ENCODE measurements at regions not wholly inside any gene's neighbourhood (a gene's known extent, or its start where the extent isn't known, plus 50 kb on each side); places are given as distances from the start of the nearest gene placed in this dataset.

DNA sequence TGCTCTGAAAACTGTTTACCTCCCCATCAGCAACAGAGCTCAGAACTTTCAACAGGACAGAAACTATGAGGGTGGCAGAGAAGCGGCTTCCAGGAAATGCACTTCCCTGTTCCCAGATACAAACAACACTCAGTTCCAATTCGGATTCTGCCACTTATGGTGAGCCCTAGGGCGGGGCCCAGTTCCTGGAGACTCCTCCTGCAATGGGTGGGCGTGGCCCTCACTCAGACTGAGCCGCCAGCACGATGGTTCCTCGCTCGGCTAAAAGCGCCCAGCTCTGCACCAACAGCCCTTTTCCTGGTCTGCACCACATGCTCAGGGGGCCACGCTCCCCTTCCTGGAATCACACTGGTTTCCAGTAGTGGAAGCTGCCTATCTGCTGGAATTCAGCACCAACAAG is 314.1 kb downstream of the CTTN start:
- no peak for DNase-seq

GRCh38 chr11:70713086-70713835 is 314.9 kb downstream of the CTTN start:
- DNase-seq: no peak

DNA sequence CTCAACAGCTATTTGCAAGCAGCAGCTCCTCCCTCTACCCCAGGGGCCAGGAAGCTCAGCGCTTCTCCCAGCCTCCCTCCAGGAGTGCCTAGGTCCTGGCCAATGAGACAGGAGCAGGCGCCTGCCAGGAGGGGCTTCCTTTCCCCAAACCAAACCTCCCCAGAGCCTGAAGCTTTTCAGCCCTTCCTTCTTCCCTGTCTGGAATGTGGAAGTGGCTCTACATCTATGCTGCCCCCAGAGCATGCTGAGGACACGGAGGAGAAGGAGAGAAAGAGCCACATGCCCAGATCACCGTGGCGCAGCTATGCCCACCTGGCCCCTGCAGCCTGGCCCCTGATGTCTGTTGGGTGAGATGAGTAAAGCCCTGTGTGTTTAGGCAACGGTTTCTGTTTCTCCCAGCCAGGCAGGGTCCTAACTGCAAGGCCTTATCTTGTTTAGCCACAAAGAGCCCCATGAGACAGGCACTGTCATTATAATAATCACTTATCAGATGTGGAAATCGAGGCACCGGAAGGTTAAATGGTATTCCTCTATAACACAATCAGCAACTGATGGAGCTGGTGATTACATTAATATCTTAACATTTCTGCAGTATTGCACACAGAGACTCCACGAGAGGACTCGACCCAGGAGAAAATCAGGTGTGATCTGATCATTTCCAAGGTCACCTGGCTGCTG is 315.8 kb downstream of the CTTN start:
- no peak for DNase-seq

GRCh38 chr11:70715166-70715951 is 317.0 kb downstream of the CTTN start:
- DNase-seq: no peak

GRCh38 chr11:70716216-70716615 is 317.9 kb downstream of the CTTN start:
- no peak for DNase-seq

GRCh38 chr11:70716986-70717775 is 318.9 kb downstream of the CTTN start:
- no peak for DNase-seq

- DNase-seq: no peak
Measured at GRCh38 chr11:70717936-70718595, 319.7 kb downstream of the CTTN start.

- no peak for DNase-seq
Measured at GRCh38 chr11:70719516-70719915, 321.2 kb downstream of the CTTN start.

- DNase-seq: no peak
Measured at GRCh38 chr11:70720281-70720680, 322.0 kb downstream of the CTTN start.

DNA sequence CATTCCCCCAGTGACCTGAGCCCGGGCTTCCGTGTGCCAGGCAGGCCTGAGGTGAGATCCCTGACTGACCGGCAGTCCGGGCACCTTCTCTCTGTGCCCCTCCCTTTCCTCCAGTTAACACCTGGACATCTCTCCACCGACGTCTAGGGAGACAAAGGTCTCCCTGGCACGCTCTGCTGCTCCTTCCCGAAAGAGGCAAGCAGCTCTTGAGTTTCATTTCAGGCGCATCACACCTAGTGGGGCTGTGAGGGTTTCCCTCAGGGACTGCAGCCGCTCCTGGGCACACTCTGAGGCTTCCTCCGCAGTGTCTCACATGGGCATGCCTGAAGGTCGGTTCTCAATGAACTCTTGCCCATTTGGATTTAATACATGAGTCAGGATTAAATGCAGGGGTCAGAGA is 322.7 kb downstream of the CTTN start:
- DNase-seq: no peak

GRCh38 chr11:70725278-70725677 is 326.9 kb downstream of the CTTN start:
- no peak for DNase-seq

- no peak for DNase-seq
Measured at GRCh38 chr11:70725739-70726138, 327.4 kb downstream of the CTTN start.

DNA sequence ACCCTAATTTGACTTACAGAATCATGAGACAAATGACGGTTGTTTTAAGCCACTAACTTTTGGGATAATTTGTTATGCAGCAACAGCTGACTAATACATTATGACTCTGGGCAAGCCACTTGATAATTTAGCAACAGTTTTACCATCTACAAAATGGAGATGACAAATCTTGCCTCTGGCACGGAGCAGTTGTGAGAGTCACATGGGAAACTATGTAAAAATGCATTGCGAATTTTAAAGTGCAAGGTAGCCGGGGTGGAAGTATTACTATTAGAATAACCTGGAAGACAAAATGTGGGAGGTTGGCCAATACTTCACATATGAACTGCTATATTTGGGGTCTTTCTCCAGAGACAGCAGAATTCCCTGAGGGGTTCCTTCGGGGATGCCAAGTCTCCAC is 328.7 kb downstream of the CTTN start:
- no peak for DNase-seq

DNA sequence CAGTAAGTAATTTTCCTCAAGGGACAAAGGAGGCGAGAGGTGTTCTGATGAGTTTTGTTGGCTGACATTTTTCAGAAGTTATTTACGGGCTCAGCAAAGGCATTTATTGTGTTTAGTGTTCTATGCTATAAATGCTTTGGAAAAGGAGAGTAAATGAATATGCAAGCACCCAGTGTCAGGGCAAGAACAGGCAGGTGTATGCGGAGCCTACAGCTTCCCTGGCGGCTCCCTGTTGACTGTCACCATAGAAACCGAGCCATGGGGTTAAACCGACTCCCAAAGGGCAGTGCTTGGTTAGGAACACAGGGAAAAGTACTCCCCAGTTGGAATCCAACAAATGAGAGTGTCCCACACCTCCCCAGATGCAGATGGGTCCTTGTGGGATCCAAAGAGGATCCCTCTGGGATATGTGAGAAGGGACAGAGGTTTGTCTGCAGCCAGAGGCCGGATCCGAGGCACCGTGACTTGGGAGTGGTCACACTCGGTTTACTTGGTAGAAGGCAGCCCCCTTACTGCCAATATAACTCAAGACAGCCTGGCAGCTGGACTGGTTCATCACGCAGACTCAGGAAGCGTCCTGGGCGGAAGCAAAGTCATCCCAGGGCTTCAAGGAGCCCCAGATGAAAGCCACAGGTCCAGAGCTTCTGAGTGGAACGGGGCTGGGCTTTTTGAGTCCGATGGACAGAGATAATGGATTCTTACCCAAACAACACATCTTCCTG is 329.7 kb downstream of the CTTN start:
- DNase-seq: no peak

GRCh38 chr11:70729949-70730348 is 331.6 kb downstream of the CTTN start:
- DNase-seq: no peak

- no peak for DNase-seq
Measured at GRCh38 chr11:70730411-70730810, 332.1 kb downstream of the CTTN start.

DNA sequence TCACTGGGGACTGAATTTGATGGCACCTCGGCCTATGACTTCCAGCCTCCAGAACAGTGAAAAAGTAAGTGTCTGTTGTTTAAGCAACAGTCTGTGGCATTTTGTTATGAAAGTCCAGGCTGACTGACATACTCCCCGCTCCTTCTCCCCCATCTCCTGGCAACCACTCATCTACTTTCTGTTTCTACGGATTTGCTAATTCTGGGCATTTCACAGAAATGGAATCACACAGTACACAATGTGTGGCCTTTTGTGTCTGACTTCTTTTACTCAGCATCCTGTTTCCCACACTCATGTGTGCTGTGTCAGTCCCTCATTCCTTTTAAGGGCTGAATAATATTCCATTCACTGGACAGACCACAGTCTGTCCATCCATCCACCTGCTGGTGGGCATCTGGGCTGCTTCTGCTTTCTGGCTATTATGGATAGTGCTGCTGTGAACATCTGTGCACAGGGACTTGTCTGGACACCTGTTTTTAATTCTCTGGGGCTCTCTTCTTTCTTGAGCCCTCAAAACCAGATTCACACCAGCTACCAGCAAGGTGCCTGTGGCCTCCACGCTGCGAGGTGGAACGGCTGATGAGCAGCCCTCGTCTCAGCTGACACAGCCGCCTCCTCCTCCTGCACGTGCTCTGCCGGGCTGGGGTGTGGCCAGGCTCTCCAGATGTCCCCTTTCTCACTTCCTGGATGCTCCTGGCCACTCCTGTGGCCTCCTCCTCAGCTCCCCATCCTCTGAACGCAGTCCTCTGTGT is 333.1 kb downstream of the CTTN start:
- no peak for DNase-seq

- DNase-seq: no peak
Measured at GRCh38 chr11:70732023-70732880, 333.9 kb downstream of the CTTN start.

- no peak for DNase-seq
Measured at GRCh38 chr11:70732881-70733196, 334.5 kb downstream of the CTTN start.

All from stimulated activated CD4-positive, alpha-beta T cell treated with anti-CD3 and anti-CD28 coated beads, Interleukin-12 subunit alpha, Interleukin-12 subunit beta, amount 100 ng/mL, for 4 hours (primary cell).